MCF 10A (cell line): ENCODE measurements at regions not wholly inside any gene's neighbourhood (a gene's known extent, or its start where the extent isn't known, plus 50 kb on each side); places are given as distances from the start of the nearest gene placed in this dataset.

ENCODE experiments used
- BruUV-seq: library from RNA; stranded (reverse); fragments of 400-500 nt; replicated peaks from 2 replicates; lab custom pipeline; 2021; lab: Mats Ljungman, UMichigan
- CTCF ChIA-PET: fragments of 300-600 bp; sonication (Branson Sonifier 250); formaldehyde crosslinking; extraction: SDS; loops from one replicate; lab custom pipeline; 2021; ENCODE audit warnings: antibody characterized with exemption, inconsistent platforms; lab: Yijun Ruan, JAX
- POLR2A ChIA-PET: fragments of 300-600, 350-650 bp; sonication (Branson Sonifier 250); formaldehyde crosslinking; extraction: SDS; loops from one replicate; lab custom pipeline; 2020; ENCODE audit warnings: antibody characterized with exemption, inconsistent platforms; lab: Yijun Ruan, JAX
- DNase-seq: peaks from one replicate; pipeline ENCODE4 v3.0.0-alpha.2; 2018; ENCODE audit not compliant: unreplicated experiment
- H3K27ac Mint-ChIP-seq: one replicate; pipeline ENCODE4 v1.8.0; 2022; ENCODE audit warnings: mild to moderate bottlenecking, low read depth, mixed read lengths; ENCODE audit not compliant: unreplicated experiment
- H3K27me3 Mint-ChIP-seq: one replicate; pipeline ENCODE4 v1.8.0; 2022; ENCODE audit warnings: mixed read lengths; ENCODE audit not compliant: insufficient read depth, unreplicated experiment
- H3K36me3 Mint-ChIP-seq: one replicate; pipeline ENCODE4 v1.8.0; 2022; ENCODE audit warnings: mild to moderate bottlenecking, moderate library complexity, mixed read lengths; ENCODE audit not compliant: insufficient read depth, unreplicated experiment
- H3K4me1 Mint-ChIP-seq: one replicate; pipeline ENCODE4 v1.8.0; 2022; ENCODE audit warnings: mixed read lengths; ENCODE audit not compliant: insufficient read depth, unreplicated experiment
- H3K4me3 Mint-ChIP-seq: one replicate; pipeline ENCODE4 v1.8.0; 2022; ENCODE audit warnings: mild to moderate bottlenecking, moderate library complexity, mixed read lengths; ENCODE audit not compliant: unreplicated experiment
- H3K9me3 Mint-ChIP-seq: one replicate; pipeline ENCODE4 v1.8.0; 2022; ENCODE audit warnings: mixed read lengths; ENCODE audit not compliant: unreplicated experiment
- CTCF ChIP-seq: fragments of 200-600 bp; IDR thresholded peaks from one replicate; pipeline ENCODE4 v1.8.0; 2022; ENCODE audit warnings: antibody characterized with exemption, mild to moderate bottlenecking; ENCODE audit not compliant: unreplicated experiment
- intact Hi-C: fragments of 100-400 bp; cut with micrococcal nuclease; formaldehyde crosslinking; loops from 2 replicates; pipeline ENCODE4 v1.14.1; 2022

- peaks cover 6% of the 10 kb centered on the region for H3K36me3 Mint-ChIP-seq
- no peak for DNase-seq
- no TSS peak for BruUV-seq
These were observed 414.0 kb upstream of the TRIB2 start for GRCh38 chr2:12302691-12303090.

GRCh38 chr2:12303181-12304030 lies 413.3 kb upstream of the TRIB2 start:
- Mint-ChIP-seq H3K9me3 (no peaks in the 10 kb centered on the region), H3K4me3 (peak overlapping the region; percentile 35), H3K27ac (peak overlapping the region; percentile 95), H3K36me3 (peaks cover 6% of the 10 kb centered on the region), H3K27me3 (no peaks in the 10 kb centered on the region), H3K4me1 (peaks cover 32% of the 10 kb centered on the region)
- ChIA-PET POLR2A (no interaction called here), CTCF (interaction anchor here (2.8 kb wide), 1 partner anchor 15 kb away, joined by 6 read pairs; no protein-coding TSS in a partner anchor)
- intact Hi-C loops: no loop called here
- peak; percentile 92 for DNase-seq
- BruUV-seq: no TSS peak
- TF ChIP-seq CTCF: no peak

More at GRCh38 chr2:12302691-12303090, 414.0 kb upstream of the TRIB2 start:
- H3K27ac Mint-ChIP-seq: peak overlapping the region; percentile 95
- no peak for TF ChIP-seq CTCF
- H3K9me3 Mint-ChIP-seq: no peaks in the 10 kb centered on the region
- H3K4me1 Mint-ChIP-seq: peaks cover 32% of the 10 kb centered on the region
- intact Hi-C loops: no loop called here
- H3K4me3 Mint-ChIP-seq: peak overlapping the region; percentile 35
- ChIA-PET POLR2A (interaction anchor here (0.9 kb wide), 1 partner anchor 317 kb away, joined by 3 read pairs; no protein-coding TSS in a partner anchor), CTCF (interaction anchor here (0.7 to 1.5 kb wide), 3 partner anchors 22 to 326 kb away, joined by 3 to 5 read pairs (median 4); no protein-coding TSS in a partner anchor)
- H3K27me3 Mint-ChIP-seq: no peaks in the 10 kb centered on the region

GRCh38 chr2:12304564-12305171 lies 412.1 kb upstream of the TRIB2 start:
- POLR2A ChIA-PET: interaction anchor here (0.5 to 1.7 kb wide), 6 partner anchors 9 to 296 kb away, joined by 3 to 6 read pairs (median 3); no protein-coding TSS in a partner anchor
- CTCF ChIA-PET: interaction anchor here (0.6 to 2.8 kb wide), 4 partner anchors 11 to 412 kb away, joined by 3 to 6 read pairs (median 4); partner anchors contain the start of gene TRIB2
- no peaks in the 10 kb centered on the region for H3K27me3 Mint-ChIP-seq
- peaks cover 32% of the 10 kb centered on the region for H3K4me1 Mint-ChIP-seq
- H3K36me3 Mint-ChIP-seq: peaks cover 6% of the 10 kb centered on the region
- DNase-seq: peak; percentile 49
- peak overlapping the region; percentile 95 for H3K27ac Mint-ChIP-seq
- BruUV-seq: no TSS peak
- no peak overlapping the region for H3K4me3 Mint-ChIP-seq
- no peak for TF ChIP-seq CTCF
- intact Hi-C loops: no loop called here
- no peaks in the 10 kb centered on the region for H3K9me3 Mint-ChIP-seq

DNA sequence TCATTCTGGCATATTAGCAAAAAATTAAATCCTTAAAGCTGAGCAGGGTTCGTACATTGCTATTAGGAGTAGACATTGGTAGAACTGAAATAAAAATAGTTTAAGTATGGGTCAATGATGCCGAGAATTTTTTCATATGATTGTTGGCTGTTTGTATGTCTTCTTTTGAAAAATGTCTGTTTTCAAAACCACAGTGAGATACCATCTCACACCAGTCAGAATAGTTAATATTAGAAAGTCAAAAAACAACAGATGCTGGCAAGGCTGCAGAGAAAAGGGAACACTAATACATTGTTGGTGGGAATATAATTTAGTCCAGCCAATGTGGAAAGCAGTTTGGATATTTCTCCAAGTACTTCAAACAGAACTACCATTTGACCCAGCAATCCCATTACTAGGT lies 410.8 kb upstream of the TRIB2 start:
- Mint-ChIP-seq H3K9me3 (no peaks in the 10 kb centered on the region), H3K27ac (no peak overlapping the region), H3K4me1 (peaks cover 32% of the 10 kb centered on the region), H3K4me3 (no peak overlapping the region), H3K36me3 (peaks cover 6% of the 10 kb centered on the region), H3K27me3 (no peaks in the 10 kb centered on the region)
- intact Hi-C loops: no loop called here
- no peak for DNase-seq
- no peak for TF ChIP-seq CTCF
- BruUV-seq: no TSS peak
- CTCF ChIA-PET: interaction anchor here (0.8 to 2.8 kb wide), 3 partner anchors 13 to 701 kb away, joined by 5 to 6 read pairs (median 5); partner anchors contain the start of gene TRIB2
- POLR2A ChIA-PET: interaction anchor here (0.6 kb wide), 1 partner anchor 200 kb away, joined by 4 read pairs; no protein-coding TSS in a partner anchor
